ENCODE measurements at regions not wholly inside any gene's neighbourhood (a gene's known extent, or its start where the extent isn't known, plus 50 kb on each side); places are given as distances from the start of the nearest gene placed in this dataset.

DNA sequence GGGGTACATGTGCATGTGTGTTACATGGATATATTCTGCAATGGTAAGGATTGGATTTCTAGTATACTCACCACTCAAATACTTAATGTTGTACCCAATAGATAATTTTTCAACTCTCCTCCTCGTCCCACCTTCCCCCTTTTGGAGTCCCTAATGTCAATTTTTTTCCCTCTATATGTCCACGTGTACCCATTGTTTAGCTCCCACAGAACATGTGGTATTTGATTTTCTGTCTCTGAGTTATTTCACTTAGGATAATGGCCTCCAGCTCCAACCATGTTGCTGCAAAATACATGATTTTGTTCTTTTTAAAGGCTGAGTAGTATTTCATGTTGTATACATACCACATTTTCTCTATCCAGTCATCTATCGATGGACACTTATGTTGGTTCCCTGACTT lies 97.2 kb upstream of the TMTC1 start:
- H3K9me3 Mint-ChIP-seq, result peaks cover 13 to 26% (median 14%) of the 10 kb centered on the region in 3 donors
- H3K36me3 ChIP-seq (ENCODE audit: control insufficient read depth in 2 of 2, extremely low read depth in 1 of 2, insufficient read depth in 1 of 2, low read length in 1 of 2), result no peaks in the 10 kb centered on the region
- WGBS (ENCODE audit: insufficient coverage), result no CpG with 5 or more reads among the region's 3 CpGs
- ATAC-seq (replicated peaks in 1 of 4) (no peak), DNase-seq (no peak)
- H3K4me3 Mint-ChIP-seq, result no peak overlapping the region
- H3K36me3 Mint-ChIP-seq, result no peaks in the 10 kb centered on the region
- H3K27me3 Mint-ChIP-seq, result no peaks in the 10 kb centered on the region
- H3K4me3 ChIP-seq (ENCODE audit: control insufficient read depth in 1 of 2, extremely low read depth in 1 of 2, low read length in 1 of 2), result no peak overlapping the region
- POLR2A ChIA-PET, result no interaction called here
- no peaks in the 10 kb centered on the region for H3K9me3 ChIP-seq
- no peaks in the 10 kb centered on the region for H3K4me1 Mint-ChIP-seq
- no peak overlapping the region for H3K27ac ChIP-seq (ENCODE audit: low read length)
- no peaks in the 10 kb centered on the region for H3K4me1 ChIP-seq (ENCODE audit: control insufficient read depth in 1 of 2, extremely low read depth in 1 of 2, insufficient read depth in 2 of 2, low read length in 2 of 2)
- no peaks in the 10 kb centered on the region for H3K27me3 ChIP-seq (replicated peaks in 1 of 2; ENCODE audit: control insufficient read depth in 2 of 2, extremely low read depth in 1 of 2, insufficient read depth in 2 of 2, low read length in 1 of 2)
- CTCF ChIA-PET, result no interaction called here
- H3K27ac Mint-ChIP-seq, result no peak overlapping the region

DNA sequence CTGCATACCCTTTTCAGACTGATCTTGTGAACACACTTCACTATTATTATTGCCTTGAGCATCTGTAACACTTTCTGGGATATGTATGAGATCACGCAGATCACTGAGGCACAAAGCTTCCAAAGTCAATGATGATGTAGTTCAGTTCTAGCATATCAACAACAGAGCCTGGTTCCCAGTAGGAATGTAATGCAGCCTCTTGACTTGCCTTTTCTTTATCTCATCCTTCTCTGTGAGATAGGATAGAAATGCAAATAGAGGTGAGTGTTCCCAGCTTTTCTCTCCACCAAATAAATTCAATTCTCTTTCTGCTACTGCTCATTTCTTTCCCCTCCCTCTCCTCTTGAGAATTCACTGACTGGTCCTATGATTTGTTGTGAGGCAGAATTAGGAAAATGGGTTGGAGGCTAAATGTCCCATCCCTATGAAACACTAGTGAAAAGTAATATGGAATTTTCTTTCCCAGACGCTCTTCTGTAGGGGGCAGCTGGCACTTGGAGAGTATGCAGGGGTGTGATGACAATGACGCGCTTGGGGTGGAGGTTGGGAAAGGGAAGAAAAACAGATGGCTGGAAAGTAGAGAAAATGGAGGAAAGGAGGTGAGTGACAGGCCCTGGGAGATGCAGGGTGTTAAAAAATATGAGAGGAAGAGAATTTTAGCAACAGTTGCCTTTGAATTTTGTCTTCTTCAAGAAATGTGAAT lies 96.0 kb upstream of the TMTC1 start:
- Mint-ChIP-seq H3K4me3 (no peak overlapping the region), H3K4me1 (no peaks in the 10 kb centered on the region), H3K27ac (no peak overlapping the region), H3K27me3 (no peaks in the 10 kb centered on the region), H3K9me3 (peaks cover 9 to 24% (median 18%) of the 10 kb centered on the region in 3 donors), H3K36me3 (no peaks in the 10 kb centered on the region)
- CTCF ChIA-PET, result no interaction called here
- ATAC-seq (replicated peaks in 1 of 4) (no peak), DNase-seq (no peak)
- Histone ChIP-seq H3K9me3 (no peaks in the 10 kb centered on the region), H3K27me3 (replicated peaks in 1 of 2; ENCODE audit: control insufficient read depth in 2 of 2, extremely low read depth in 1 of 2, insufficient read depth in 2 of 2, low read length in 1 of 2) (no peaks in the 10 kb centered on the region), H3K27ac (ENCODE audit: low read length) (no peak overlapping the region), H3K36me3 (ENCODE audit: control insufficient read depth in 2 of 2, extremely low read depth in 1 of 2, insufficient read depth in 1 of 2, low read length in 1 of 2) (no peaks in the 10 kb centered on the region), H3K4me1 (ENCODE audit: control insufficient read depth in 1 of 2, extremely low read depth in 1 of 2, insufficient read depth in 2 of 2, low read length in 2 of 2) (no peaks in the 10 kb centered on the region), H3K4me3 (ENCODE audit: control insufficient read depth in 1 of 2, extremely low read depth in 1 of 2, low read length in 1 of 2) (no peak overlapping the region)
- WGBS (ENCODE audit: insufficient coverage), result 87% methylated on average over 4 of the region's 4 CpGs
- POLR2A ChIA-PET, result no interaction called here

DNA sequence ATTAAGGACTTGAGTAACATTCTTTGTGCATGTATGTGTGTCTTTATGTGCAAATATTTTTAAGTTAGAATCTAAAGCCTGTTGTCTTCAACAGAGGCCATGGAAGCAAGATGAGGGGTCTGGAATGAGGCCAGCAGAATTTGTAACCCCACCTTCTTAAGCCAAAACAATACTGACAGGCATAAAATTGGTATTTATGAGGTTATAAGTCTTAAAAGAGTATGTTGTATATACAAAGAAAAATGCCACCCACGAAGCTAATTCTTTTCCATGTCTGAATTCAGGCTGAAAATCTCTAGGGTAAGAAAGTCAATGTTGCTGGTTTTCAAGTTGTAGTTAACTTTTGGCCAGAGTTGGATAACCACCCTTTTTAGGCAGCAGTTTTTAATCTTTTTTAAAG lies 86.2 kb upstream of the TMTC1 start:
- ChIA-PET POLR2A (no interaction called here), CTCF (no interaction called here)
- Mint-ChIP-seq H3K4me3 (no peak overlapping the region), H3K4me1 (no peaks in the 10 kb centered on the region), H3K36me3 (no peaks in the 10 kb centered on the region), H3K27ac (no peak overlapping the region), H3K9me3 (peaks cover 3 to 23% (median 10%) of the 10 kb centered on the region in 3 donors), H3K27me3 (peaks cover 0 to 3% of the 10 kb centered on the region in 2 donors)
- no peak overlapping the region for H3K4me3 ChIP-seq (ENCODE audit: control insufficient read depth in 1 of 2, extremely low read depth in 1 of 2, low read length in 1 of 2)
- H3K27ac ChIP-seq (ENCODE audit: low read length), result no peak overlapping the region
- DNase-seq (no peak), ATAC-seq (replicated peaks in 1 of 4) (no peak)
- WGBS (ENCODE audit: insufficient coverage), result no CpG with 5 or more reads among the region's 1 CpG
- no peaks in the 10 kb centered on the region for H3K9me3 ChIP-seq
- H3K27me3 ChIP-seq (replicated peaks in 1 of 2; ENCODE audit: control insufficient read depth in 2 of 2, extremely low read depth in 1 of 2, insufficient read depth in 2 of 2, low read length in 1 of 2), result peaks cover 0 to 2% of the 10 kb centered on the region in 2 experiments
- no peaks in the 10 kb centered on the region for H3K4me1 ChIP-seq (ENCODE audit: control insufficient read depth in 1 of 2, extremely low read depth in 1 of 2, insufficient read depth in 2 of 2, low read length in 2 of 2)
- no peaks in the 10 kb centered on the region for H3K36me3 ChIP-seq (ENCODE audit: control insufficient read depth in 2 of 2, extremely low read depth in 1 of 2, insufficient read depth in 1 of 2, low read length in 1 of 2)

DNA sequence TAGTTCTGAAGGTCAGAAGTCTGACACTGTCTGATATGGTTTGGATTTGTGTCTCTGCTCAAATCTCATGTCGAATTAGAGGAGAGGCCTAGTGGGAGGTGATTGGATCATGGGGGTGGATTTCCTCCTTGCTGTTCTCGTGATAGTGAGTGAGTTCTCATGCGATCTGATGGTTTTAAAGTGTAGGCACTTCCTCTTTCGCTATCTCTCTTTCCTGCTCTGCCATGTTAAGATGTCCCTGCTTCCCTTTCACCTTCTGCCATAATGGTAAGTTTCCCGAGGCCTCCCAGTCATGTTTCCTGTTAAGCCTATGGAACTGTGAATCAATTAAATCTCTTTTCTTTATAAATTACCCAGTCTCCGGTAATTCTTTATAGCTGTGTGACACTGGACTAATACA lies 84.1 kb upstream of the TMTC1 start:
- Histone ChIP-seq H3K4me1 (ENCODE audit: control insufficient read depth in 1 of 2, extremely low read depth in 1 of 2, insufficient read depth in 2 of 2, low read length in 2 of 2) (no peaks in the 10 kb centered on the region), H3K27me3 (replicated peaks in 1 of 2; ENCODE audit: control insufficient read depth in 2 of 2, extremely low read depth in 1 of 2, insufficient read depth in 2 of 2, low read length in 1 of 2) (no peaks in the 10 kb centered on the region), H3K36me3 (ENCODE audit: control insufficient read depth in 2 of 2, extremely low read depth in 1 of 2, insufficient read depth in 1 of 2, low read length in 1 of 2) (no peaks in the 10 kb centered on the region), H3K27ac (ENCODE audit: low read length) (no peak overlapping the region), H3K9me3 (no peaks in the 10 kb centered on the region), H3K4me3 (ENCODE audit: control insufficient read depth in 1 of 2, extremely low read depth in 1 of 2, low read length in 1 of 2) (no peak overlapping the region)
- ChIA-PET CTCF (no interaction called here), POLR2A (interaction anchor here in 1 of 2 donors (1.1 kb wide), 1 partner anchor 12 kb away, joined by 3 read pairs; no protein-coding TSS in a partner anchor)
- DNase-seq, result no peak
- no peaks in the 10 kb centered on the region for H3K36me3 Mint-ChIP-seq
- no peaks in the 10 kb centered on the region for H3K4me1 Mint-ChIP-seq
- H3K4me3 Mint-ChIP-seq, result no peak overlapping the region
- peaks cover 0 to 6% of the 10 kb centered on the region in 2 donors for H3K27me3 Mint-ChIP-seq
- H3K27ac Mint-ChIP-seq, result no peak overlapping the region
- peaks cover 0 to 23% (median 14%) of the 10 kb centered on the region in 3 donors for H3K9me3 Mint-ChIP-seq
- 71% methylated on average over 2 of the region's 6 CpGs for WGBS (ENCODE audit: insufficient coverage)
- no peak for ATAC-seq (replicated peaks in 1 of 4)

DNA sequence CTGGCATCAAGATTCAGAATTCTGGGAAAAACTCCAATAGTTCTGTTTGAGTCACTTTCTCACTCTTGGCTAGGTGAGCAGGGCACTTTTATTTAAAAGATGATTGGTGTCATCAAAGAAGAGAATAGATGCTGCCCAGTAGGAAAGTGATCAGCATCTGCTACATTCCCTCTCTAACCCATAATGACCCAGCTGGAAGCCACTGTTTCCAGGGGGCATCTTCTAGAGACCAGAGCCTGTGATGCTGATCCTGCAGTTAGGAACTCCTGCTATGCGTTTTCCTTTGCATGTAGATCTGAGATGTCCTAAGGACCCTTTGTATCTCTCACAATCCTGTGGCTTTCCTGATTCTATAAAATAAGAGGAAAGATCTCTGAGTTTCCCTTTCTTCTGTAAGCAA lies 79.9 kb upstream of the TMTC1 start:
- no peak overlapping the region for H3K27ac ChIP-seq (ENCODE audit: low read length)
- no peak for ATAC-seq (replicated peaks in 1 of 4)
- Mint-ChIP-seq H3K36me3 (no peaks in the 10 kb centered on the region), H3K27ac (no peak overlapping the region), H3K27me3 (peaks cover 0 to 3% of the 10 kb centered on the region in 2 donors), H3K4me1 (no peaks in the 10 kb centered on the region), H3K4me3 (no peak overlapping the region), H3K9me3 (peaks cover 0 to 18% (median 4%) of the 10 kb centered on the region in 3 donors)
- DNase-seq, result no peak
- no peaks in the 10 kb centered on the region for H3K4me1 ChIP-seq (ENCODE audit: control insufficient read depth in 1 of 2, extremely low read depth in 1 of 2, insufficient read depth in 2 of 2, low read length in 2 of 2)
- H3K27me3 ChIP-seq (replicated peaks in 1 of 2; ENCODE audit: control insufficient read depth in 2 of 2, extremely low read depth in 1 of 2, insufficient read depth in 2 of 2, low read length in 1 of 2), result no peaks in the 10 kb centered on the region
- ChIA-PET POLR2A (no interaction called here), CTCF (no interaction called here)
- no peaks in the 10 kb centered on the region for H3K36me3 ChIP-seq (ENCODE audit: control insufficient read depth in 2 of 2, extremely low read depth in 1 of 2, insufficient read depth in 1 of 2, low read length in 1 of 2)
- no peaks in the 10 kb centered on the region for H3K9me3 ChIP-seq
- no peak overlapping the region for H3K4me3 ChIP-seq (ENCODE audit: control insufficient read depth in 1 of 2, extremely low read depth in 1 of 2, low read length in 1 of 2)
- no CpG with 5 or more reads among the region's 1 CpG for WGBS (ENCODE audit: insufficient coverage)

DNA sequence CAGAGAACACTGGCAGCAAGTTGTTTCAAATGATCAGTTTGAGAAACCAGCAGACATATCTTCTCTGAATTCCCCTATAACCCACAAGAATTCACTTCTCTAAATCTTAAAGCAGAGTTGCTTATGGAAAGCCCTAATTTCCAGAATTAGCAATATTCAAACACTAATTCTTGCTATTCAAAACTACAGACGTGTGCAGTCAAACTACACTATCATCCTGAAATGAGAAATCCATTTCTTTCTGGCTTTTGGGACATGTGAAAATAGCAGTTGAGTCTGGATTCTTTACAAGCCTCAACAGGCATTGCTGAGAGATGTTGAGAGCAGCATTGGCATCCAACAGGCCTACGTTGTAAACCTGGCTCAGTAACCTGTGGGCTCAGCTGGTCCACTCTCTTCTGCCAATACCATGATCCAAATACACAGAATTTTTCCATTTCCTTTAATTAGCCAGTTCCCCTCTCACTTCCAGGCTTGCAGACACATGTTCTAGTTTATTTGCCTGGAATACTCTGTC lies 74.6 kb upstream of the TMTC1 start:
- WGBS (ENCODE audit: insufficient coverage), result 56% methylated on average over 1 of the region's 2 CpGs

More for the DNA sequence above, 74.6 kb upstream of the TMTC1 start:
- Histone ChIP-seq H3K4me1 (ENCODE audit: control insufficient read depth in 1 of 2, extremely low read depth in 1 of 2, insufficient read depth in 2 of 2, low read length in 2 of 2) (no peaks in the 10 kb centered on the region), H3K27ac (ENCODE audit: low read length) (no peak overlapping the region), H3K27me3 (replicated peaks in 1 of 2; ENCODE audit: control insufficient read depth in 2 of 2, extremely low read depth in 1 of 2, insufficient read depth in 2 of 2, low read length in 1 of 2) (no peaks in the 10 kb centered on the region), H3K4me3 (ENCODE audit: control insufficient read depth in 1 of 2, extremely low read depth in 1 of 2, low read length in 1 of 2) (no peak overlapping the region), H3K36me3 (ENCODE audit: control insufficient read depth in 2 of 2, extremely low read depth in 1 of 2, insufficient read depth in 1 of 2, low read length in 1 of 2) (no peaks in the 10 kb centered on the region), H3K9me3 (no peaks in the 10 kb centered on the region)
- no peak for DNase-seq
- ChIA-PET POLR2A (no interaction called here), CTCF (no interaction called here)
- ATAC-seq (replicated peaks in 1 of 4), result no peak
- Mint-ChIP-seq H3K27ac (no peak overlapping the region), H3K36me3 (no peaks in the 10 kb centered on the region), H3K4me3 (no peak overlapping the region), H3K9me3 (peaks cover 0 to 8% (median 4%) of the 10 kb centered on the region in 3 donors), H3K27me3 (peaks cover 0 to 3% of the 10 kb centered on the region in 2 donors), H3K4me1 (no peaks in the 10 kb centered on the region)

Data from T-cell (primary cell).